HG02610 (cell line): ENCODE measurements at regions not wholly inside any gene's neighbourhood (a gene's known extent, or its start where the extent isn't known, plus 50 kb on each side); places are given as distances from the start of the nearest gene placed in this dataset.

ENCODE experiments used
- ATAC-seq: cut with Tn5 transposase; IDR thresholded peaks from one replicate; pipeline ENCODE4 v1.9.1; 2021; ENCODE audit warnings: mild to moderate bottlenecking, moderate library complexity; ENCODE audit not compliant: unreplicated experiment

- ATAC-seq, result no peak
These were observed 534.9 kb upstream of the USP24 start for GRCh38 chr1:55749975-55750627.

- no peak for ATAC-seq
These were observed 532.3 kb upstream of the USP24 start for GRCh38 chr1:55747408-55747841.

DNA sequence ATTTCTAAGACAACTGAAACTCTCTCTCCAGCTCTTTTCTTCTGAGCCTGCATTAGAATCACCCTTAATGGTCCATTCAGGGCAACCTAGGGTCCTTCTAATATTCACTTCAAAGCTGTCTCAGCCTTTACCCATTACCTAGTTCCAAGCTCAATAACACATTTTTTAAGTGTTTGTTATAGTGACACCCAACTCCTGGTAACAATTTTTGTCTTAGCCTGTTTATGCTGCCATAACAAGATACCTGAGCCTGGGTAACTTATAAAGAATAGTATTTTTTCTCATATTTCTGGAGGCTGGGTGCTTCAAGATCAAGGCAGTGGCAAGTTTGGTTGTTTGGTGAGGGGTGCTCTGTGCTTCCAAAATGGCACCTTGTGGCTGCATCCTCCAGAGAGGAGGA is 531.5 kb upstream of the USP24 start:
- no peak for ATAC-seq

DNA sequence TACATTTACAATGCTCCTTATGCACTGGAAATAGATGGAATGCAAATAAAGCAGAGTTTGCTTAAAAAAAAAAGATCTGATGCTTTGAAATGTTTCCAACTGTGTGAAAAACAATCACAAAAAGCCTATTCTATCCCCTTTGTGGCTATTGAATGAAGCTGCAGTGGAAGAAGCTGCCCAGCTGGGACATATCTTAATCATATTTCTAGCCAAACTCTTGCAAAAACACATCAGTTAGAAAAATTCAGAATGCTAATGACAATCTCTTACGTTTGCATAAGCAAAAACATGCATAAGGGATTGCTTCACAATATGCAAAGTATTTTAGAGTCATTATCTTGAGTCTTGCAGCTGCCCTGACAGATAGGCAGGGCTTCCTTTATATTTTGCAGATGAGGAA is 526.4 kb upstream of the USP24 start:
- ATAC-seq, result no peak

DNA sequence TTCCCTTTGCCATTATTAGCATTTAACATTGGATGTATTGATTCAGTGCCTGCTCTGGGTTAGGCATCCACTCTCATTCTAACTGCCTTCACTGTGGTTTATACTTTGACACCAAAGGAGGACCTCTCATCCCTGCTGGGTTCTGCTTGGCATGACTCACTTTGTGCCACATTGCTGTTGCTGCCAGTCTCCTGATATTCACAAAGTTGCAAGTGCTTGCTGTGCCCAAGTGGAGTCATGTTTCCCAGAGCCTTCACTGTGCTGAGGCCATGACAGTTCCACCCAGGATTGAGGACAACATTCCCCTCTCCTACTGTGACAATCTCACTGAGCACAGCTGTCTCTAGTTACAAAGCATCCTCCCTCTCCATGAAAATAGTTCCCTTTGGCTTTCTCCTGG is 519.9 kb upstream of the USP24 start:
- ATAC-seq, result no peak

- ATAC-seq, result no peak
These were observed 511.8 kb upstream of the USP24 start for GRCh38 chr1:55726994-55727393.

GRCh38 chr1:55725378-55725777 is 510.2 kb upstream of the USP24 start:
- ATAC-seq, result no peak

- ATAC-seq, result no peak
These were observed 509.6 kb upstream of the USP24 start for GRCh38 chr1:55724551-55725325.

DNA sequence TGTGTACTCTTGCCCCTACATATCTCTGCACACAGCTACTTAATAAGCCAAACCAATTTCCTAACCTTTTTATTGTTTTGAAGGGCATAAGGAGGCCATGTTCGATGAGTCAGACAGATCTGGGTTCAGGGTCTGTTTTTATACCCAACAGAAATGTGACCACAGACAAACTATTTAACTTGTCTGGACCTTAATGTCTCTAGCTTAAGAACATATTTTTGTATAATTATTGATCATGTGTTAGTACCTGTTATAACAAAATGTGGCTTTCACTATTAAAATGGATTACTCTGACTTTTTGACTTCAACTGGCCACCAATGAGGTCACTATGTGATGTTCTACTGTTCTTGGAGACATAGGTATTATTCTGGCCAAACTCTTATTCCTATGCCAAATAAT is 507.8 kb upstream of the USP24 start:
- ATAC-seq, result no peak

GRCh38 chr1:55720261-55720660 is 505.1 kb upstream of the USP24 start:
- no peak for ATAC-seq

- ATAC-seq, result no peak
These were observed 503.9 kb upstream of the USP24 start for GRCh38 chr1:55718758-55719671.

- ATAC-seq, result no peak
These were observed 501.9 kb upstream of the USP24 start for GRCh38 chr1:55717111-55717510.

GRCh38 chr1:55716610-55717009 is 501.4 kb upstream of the USP24 start:
- ATAC-seq, result no peak

- no peak for ATAC-seq
These were observed 501.0 kb upstream of the USP24 start for GRCh38 chr1:55716151-55716550.

DNA sequence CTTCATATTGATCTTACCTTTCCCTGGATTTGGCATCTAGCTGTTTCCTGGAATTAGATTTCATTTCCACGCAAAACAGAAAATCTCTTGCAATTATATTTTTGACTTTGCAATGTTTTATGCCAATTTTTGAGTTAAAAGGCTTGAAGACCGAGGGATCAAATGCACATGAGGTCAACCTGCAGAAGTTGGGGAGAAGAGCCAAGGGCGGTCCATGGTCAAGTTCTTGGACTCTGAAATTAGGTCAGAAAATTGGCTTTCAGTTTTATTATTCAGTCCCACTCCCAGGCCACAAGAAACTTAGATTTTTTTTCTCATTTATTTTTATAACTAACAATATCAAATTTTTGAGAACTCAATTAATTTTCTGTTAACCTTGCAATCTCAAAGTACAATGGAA is 499.1 kb upstream of the USP24 start:
- ATAC-seq, result no peak

DNA sequence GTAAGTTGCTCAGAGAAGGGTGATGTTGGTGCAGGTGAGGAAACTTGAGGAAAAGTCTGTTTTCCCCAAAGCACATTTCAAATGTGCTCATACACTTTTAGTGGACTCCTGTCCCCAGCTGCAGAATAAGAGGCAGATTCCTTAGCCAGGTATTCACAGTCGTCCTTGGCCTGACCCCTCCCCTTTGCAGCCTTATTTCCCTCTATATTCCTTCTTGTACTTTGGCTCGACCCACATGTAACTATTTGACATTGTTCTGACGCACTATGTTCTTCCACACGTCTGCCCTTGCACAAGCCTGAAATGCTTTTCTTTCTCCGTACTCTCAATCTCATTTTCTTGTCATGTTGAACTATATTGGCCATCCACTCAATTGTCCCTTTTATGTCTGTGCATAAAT is 498.4 kb upstream of the USP24 start:
- ATAC-seq, result no peak

DNA sequence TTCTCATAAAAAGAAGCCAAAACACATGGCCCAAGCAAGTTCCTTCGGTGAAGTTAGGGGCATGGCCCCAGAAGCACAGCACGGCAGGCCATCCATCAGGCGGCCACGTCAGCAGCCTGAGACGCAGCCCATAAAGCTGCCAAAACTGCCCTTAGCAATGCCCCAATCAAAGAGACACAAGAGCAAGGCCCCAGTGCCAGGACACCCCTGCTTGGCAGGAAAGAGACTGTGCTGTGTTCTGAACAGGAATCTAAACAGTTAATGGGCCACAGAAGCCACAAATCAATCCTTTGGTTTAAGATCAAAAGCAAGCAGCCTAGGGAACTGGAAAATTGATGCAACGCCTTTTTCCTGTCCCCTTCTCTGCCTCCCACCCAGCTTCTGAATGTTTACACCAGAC is 497.0 kb upstream of the USP24 start:
- ATAC-seq, result no peak

DNA sequence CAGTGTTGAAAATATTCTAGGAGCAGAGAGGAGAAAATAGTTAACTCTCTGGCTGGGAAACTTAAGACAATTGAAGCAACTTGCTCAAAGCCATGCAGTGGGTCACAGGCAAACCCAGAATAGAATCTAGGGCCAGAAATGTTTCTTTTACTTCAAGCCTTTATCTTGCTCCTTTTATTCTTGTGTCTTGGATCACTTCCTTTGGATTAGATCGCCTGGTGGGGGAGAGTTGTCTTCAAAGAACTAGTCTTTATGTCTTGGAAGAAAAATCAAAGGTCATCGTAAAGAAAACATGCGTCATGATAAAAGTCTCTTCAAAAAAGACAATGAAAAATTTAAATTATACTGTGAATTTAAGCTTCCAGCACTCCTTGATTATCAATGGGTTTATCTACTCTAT is 493.6 kb upstream of the USP24 start:
- ATAC-seq, result no peak

- no peak for ATAC-seq
These were observed 492.7 kb upstream of the USP24 start for GRCh38 chr1:55707846-55708245.

DNA sequence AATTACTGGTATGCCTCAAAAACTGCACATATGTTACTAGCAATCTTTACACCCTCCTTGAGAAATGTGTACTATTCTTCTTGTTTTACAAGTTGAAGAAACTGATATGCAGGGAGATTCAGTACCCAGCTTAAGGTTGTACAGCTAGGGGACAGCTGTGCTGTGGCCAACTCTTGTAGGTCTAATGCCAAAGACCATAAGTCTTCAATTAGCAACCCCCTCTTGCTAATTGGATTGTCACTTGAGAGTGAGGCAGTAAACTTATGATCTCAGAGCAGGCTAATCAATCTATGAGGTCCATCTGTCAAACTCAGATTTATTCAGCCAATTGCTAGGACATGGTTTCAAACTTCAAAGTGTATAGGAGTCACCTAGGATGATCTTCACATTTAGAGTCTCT is 492.0 kb upstream of the USP24 start:
- no peak for ATAC-seq

DNA sequence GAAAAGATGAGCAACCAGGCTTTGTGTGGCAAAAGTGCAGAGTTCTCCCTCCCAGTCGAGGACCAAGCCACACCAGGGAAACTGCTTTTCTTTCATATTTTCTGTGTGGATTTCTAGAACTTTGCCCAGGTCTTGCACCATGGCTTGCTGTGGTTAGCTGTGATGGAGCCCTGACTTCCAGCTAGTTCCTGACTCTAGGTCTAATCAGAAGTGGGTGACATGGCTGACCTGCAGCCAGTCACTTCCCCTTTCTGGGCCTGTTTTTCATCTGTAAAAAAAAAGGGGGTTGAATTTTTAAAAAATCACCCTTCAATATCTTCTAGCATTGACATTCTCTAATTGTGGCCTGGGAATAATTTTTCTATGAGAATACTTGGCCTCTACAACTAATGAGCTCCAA is 491.2 kb upstream of the USP24 start:
- ATAC-seq, result no peak
